HG03439 (cell line): ENCODE measurements at regions not wholly inside any gene's neighbourhood (a gene's known extent, or its start where the extent isn't known, plus 50 kb on each side); places are given as distances from the start of the nearest gene placed in this dataset.

Source experiments
- ATAC-seq: cut with Tn5 transposase; IDR thresholded peaks from one replicate; pipeline ENCODE4 v1.9.1; 2021; ENCODE audit warnings: mild to moderate bottlenecking, moderate library complexity; ENCODE audit not compliant: unreplicated experiment

- no peak for ATAC-seq
These were observed 72.7 kb upstream of the DPH5 start for GRCh38 chr1:101098327-101098726.

GRCh38 chr1:101089613-101090338 lies 64.2 kb upstream of the DPH5 start:
- ATAC-seq, result no peak

GRCh38 chr1:101088431-101088830 lies 62.8 kb upstream of the DPH5 start:
- ATAC-seq, result no peak

GRCh38 chr1:101086783-101087182 lies 61.2 kb upstream of the DPH5 start:
- no peak for ATAC-seq

GRCh38 chr1:101081496-101082488 lies 56.2 kb upstream of the DPH5 start:
- no peak for ATAC-seq

- ATAC-seq, result no peak
These were observed 55.3 kb upstream of the DPH5 start for GRCh38 chr1:101080859-101081258.

GRCh38 chr1:101079341-101079740 lies 53.8 kb upstream of the DPH5 start:
- ATAC-seq, result no peak

GRCh38 chr1:101077849-101078248 lies 52.3 kb upstream of the DPH5 start:
- ATAC-seq, result no peak

GRCh38 chr1:101075926-101076325 lies 50.3 kb upstream of the DPH5 start:
- no peak for ATAC-seq
